SKM-1 treated with dmso at 0.1 percent for 144 hours (cell line): ENCODE measurements at regions not wholly inside any gene's neighbourhood (a gene's known extent, or its start where the extent isn't known, plus 50 kb on each side); places are given as distances from the start of the nearest gene placed in this dataset.

Experiments
- DNase-seq: peaks from one replicate; lab custom pipeline; 2025; ENCODE audit not compliant: unreplicated experiment; lab: John Stamatoyannopoulos, UW

DNA sequence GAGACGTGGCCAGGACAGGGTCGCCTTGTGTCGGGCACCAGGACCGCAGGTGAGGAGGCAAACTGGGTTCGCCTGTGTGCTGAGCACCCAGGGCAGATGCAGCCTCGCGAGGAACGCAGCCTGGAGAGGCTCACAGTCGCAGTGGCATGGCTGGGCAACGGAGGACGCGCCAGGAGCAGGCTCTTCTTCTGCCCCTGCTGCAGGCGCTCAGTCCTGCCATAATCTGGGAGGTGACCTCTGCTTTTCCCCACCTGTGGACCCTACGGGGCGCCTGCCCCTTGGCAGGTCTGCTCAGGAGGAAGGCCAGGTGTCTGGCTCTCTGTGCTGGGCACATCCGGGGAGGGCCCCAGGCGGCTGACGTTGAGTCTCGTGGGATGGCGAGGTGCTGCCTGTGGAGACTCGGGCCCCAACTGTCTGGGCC is 1136.2 kb downstream of the BRD1 start:
- DNase-seq, result no peak

DNA sequence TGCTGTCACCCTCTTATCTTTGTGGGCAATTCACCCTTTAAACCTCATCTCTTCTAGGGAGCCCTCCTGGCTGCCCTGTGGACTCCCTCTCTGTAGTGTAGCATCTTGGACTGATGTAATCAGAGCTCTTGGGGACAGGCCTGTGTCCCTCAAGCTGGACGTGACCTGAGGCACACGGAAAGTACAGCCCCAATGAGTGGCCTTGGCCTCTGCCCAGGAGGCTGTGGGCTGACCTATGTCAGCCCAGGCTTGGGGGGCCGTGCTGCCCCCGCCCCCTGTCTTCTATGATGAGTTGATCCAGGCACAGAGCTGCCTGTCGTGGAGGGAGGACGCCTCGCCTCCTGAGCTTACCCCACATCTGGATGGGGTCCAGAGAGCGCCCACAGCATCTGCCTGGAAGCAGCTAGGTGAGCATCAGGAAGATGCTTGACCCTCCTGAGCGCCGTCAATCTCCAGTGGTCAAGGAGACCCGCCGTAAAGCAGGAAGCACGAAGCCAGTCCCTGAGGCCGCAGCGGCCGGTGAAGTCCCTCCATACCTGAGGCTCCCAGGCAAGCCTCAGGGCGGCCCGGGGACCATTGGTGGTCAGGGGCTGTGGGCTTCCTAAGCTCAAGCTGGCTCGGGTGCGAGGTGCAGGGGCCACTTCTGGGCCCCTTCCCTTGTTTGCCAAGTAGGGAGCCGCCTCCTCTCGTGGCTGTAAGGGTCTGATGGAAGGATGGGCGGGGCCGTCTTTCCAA is 1136.9 kb downstream of the BRD1 start:
- no peak for DNase-seq

- DNase-seq, result no peak
Observed at GRCh38 chr22:48689206-48689605, 1138.5 kb downstream of the BRD1 start.

GRCh38 chr22:48688366-48688765 is 1139.3 kb downstream of the BRD1 start:
- no peak for DNase-seq

DNA sequence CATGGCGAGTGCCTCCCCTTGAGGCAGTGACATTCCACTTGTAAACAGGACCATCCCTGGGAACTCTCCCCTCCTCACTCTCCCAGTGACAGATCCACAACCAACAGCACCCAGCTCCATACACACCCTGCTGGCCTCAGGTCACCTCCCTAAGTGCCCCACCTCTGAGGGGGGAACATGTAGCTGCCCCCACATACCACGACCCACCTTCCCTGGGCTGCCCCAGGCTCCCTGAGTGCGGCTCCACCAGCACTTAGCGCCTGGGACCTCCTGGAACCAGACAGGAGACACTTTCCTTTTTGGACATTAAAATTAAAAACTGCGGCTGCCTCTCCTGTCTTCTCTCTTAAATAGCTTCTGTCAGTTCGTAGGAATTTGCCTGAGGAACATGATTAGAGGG is 1140.1 kb downstream of the BRD1 start:
- no peak for DNase-seq

- no peak for DNase-seq
Observed at GRCh38 chr22:48686694-48687302, 1140.9 kb downstream of the BRD1 start.

DNA sequence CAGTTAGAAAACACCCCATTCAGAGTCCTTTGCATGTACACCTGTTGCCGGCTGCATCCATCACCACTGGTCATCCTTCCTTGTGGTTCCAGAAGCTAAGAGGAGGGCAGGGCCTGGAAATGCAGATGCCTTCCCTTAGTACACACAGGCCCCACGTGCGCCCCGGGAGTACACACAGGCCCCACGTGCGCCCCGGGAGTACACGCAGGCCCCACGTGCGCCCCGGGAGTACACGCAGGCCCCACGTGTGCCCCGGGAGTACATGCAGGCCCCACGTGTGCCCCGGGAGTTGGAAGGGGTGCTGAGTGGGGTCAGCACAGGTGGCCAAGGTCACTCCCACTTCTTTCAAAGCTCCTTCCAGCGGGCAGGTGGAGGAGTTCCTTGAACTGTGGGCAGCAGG is 1141.9 kb downstream of the BRD1 start:
- DNase-seq, result no peak

DNA sequence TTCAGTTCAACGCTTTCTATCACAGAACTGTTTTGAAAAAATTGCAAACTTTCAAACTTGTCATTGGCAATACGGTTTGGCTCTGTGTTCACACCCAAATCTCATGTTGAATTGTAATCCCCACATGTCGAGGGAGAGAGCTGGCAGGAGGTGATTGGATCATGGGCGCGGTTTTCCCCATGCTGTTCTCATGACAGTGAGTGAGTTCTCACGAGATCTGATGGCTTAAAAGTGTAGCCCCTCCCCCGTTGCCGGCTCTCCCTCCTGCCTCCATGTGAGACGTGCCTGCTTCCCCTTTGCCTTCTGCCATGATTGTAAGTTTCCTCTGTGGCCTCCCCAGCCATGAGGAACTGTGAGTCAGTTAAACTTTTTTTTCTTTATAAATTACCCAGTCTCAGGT is 1144.0 kb downstream of the BRD1 start:
- no peak for DNase-seq

DNA sequence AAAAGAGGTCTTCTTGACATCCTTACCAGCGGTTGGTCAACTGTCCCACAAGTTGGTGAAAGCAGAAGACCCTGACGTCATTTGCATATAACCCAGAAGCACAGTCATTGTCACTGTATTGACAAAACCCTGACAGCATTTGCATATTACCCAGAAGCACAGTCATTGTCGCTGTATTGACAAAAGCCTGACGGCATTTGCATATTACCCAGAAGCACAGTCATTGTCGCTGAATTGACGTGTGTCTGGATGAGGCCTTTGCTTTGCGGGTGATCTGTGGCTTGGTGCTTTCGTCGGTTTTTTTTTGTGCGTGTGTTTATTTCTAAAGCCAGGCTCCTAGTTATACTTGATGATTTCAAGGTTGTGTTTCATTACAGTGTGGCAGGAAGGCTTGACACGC is 1145.2 kb downstream of the BRD1 start:
- no peak for DNase-seq

DNA sequence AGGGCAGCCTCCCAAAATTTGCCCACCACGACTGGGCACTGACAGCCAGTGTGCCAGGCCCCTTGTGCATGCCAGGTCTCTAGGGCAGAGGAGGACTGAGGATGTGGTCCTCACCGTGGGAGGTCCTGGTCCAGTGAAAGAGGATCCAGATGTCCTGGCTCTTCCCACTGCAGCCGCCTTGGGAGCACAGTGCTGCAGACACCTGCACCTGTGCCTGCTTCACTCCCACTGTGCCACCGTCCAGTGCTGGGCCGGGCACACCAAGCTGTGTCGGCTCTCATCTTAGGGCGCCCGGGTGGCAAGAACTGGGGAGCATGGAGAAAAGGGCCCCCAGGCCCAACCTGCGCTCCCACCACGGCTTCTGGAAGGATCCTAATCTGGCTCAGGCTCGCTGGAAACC is 1147.1 kb downstream of the BRD1 start:
- no peak for DNase-seq

- DNase-seq, result no peak
Observed at GRCh38 chr22:48679656-48680555, 1147.8 kb downstream of the BRD1 start.

DNA sequence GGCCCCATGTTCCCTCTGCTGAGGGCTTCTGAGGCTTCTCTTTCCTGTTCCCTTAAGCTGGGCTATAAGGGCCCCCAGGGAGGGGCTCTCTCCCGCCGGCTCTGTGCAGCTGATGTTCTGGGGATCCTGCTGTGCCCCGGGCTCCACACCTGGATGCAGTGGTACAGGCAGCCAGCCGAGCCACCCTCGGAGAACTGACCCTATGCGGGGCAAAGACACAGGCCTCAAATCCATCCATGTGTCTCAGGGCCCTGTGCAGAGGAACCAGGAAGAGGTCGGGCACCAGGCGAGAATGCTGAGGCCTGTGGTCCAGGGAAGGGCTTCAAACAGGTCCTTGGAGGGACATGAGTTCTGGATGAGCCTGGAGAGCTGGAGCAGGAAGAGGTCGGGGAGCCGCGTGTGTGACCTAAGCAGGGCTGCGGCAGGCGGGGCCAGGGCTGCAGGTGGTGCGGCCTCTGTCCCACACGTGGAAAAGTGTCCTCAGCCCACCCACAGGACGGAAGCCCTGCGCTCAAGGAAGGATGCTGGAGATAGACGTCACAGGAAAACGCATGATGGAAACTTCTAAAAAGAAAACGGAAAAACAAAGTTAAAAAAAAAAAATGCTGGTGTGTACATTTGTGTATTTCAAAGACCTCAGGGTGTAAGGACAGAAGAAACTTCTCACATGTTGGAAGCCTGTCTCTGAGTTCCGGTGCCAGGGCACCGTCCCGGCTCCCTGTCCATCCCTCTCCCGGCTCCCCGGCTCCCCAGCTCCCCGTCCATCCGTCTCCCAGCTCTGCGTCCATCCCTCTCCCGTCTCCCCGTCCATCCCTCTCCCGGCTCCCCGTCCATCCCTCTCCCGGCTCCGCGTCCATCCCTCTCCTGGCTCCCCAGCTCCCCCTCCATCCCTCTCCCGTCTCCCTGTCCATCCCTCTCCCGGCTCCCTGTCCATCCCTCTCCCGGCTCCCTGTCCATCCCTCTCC is 1149.2 kb downstream of the BRD1 start:
- DNase-seq, result no peak

- DNase-seq, result no peak
Observed at GRCh38 chr22:48677621-48678020, 1150.1 kb downstream of the BRD1 start.

DNA sequence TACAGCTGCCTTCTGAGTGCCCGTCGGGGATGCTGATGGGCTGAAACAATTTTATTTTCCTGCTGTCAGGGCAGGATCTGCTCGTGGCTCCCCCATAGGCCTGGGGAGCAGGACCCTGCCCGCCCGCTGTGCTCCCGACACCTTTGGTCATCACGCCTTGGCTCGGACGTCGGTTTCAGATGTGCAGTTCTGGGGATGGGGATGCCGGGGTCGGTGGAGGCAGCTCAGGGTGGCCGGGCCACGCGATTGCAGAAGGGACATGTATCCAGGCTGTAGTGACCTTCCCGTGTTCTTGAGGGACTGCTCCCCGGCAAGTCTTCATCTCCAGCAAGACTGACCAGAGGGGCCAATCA is 1150.5 kb downstream of the BRD1 start:
- no peak for DNase-seq

DNA sequence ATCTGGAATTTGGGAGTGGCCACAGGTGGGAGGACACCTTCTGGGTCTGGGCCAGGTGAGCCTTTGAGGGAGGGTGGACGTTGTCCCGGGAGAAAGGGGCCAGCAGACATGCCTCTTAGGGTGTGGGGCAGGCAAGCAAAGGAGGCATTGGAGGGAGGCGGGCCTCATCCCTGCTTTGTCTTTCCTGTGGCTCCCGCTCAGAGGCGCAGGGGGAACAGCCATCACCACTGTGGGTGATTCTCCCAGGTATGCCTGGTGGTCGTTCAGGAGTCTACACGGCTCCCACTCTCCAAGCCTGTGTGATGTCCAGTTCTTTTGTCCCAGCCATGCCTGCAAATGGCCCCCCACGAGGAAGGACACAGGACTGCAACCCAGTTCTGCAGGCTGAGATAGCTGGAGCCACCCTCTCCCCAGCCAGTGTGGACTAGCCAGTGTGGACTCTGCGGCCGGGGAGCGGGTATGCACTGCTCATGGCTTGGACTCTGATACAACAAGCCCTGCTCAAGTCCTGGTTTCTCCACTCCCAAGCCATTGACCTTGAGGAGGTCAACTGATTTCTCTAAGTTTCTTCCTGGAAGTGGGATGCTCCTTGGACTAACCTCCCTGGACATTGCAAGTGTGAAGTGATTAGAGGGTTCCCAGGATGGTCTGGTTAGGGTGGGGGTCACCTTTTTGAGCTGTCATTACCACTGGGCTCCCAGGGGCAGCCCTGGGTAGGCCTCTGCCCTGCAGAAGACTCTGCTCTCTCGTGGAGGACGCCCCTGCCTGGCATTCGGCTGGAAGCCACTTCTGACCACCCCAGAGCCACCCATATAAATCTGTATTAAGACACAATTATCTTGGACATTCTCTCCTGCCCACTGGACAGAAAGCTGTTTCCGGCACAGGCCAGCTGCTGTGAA is 1151.2 kb downstream of the BRD1 start:
- no peak for DNase-seq

- no peak for DNase-seq
Observed at GRCh38 chr22:48675830-48676145, 1151.9 kb downstream of the BRD1 start.

DNA sequence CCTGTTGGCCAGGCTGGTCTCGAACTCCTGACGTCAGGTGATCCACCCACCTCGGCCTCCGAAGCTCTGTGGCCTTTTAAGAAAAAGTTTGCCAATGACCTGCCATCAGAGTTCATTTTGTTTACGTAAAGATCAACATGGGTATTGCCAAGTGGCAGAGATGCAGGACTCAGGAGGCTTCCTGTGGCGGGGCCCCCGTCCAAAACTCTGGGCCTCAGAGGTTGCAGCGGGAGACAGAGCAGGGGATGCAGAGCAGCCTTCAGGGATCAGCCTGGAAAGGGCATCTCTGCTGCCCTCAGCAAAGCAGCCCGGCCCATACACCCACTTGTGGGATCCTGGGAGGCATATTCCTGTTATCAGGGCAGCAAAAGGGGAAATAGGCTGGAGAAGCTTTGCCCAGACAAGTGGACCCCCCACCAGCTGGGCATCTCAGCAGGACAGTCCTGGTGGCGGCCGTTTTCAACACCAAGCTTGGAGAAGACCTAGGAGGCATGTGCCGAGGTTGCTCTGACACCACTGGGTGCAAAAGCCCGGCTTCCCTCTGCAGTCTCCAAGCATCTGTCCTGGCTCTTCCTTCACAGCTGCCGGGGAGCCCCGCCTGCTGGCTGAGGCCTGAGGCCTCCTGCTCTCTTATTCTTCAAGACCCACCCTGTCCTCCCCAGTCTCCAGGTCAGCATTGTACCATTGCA is 1152.4 kb downstream of the BRD1 start:
- no peak for DNase-seq

DNA sequence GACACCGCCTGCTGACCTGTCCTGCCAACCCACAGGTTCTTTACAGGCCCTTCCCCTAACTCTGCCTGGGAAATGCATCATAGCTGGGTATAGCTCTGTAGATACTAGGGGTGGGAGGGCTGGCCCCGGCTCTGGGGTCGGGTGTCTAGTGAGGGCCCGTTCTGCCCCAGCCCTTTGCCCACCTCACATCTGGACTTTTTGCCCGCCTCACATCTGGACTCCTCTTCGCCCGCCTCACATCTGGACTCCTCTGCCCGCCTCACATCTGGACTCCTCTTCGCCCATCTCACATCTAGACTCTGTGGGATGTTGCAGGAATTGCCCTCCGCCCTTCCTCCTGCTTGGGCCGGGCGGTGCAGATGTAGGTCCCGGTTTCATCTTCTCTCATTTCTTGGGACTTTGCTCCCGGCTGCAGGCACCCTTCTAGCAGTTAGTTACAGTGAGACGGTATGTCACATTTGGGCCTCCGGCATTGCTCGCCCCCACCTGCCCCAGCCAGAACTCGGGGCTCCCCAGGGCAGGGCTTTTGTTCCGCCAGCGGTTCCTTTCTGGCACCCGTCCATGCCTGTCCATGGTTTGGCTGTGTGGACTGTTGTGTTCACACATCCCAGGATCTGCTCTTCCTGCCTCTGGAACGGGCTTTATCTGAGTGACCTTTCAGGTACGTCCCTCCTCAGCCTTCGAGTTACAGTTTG is 1153.7 kb downstream of the BRD1 start:
- no peak for DNase-seq

- no peak for DNase-seq
Observed at GRCh38 chr22:48672387-48672786, 1155.3 kb downstream of the BRD1 start.
